Spleen (tissue), 7 donors: ENCODE measurements at regions not wholly inside any gene's neighbourhood (a gene's known extent, or its start where the extent isn't known, plus 50 kb on each side); places are given as distances from the start of the nearest gene placed in this dataset.

Experiments
- POLR2A ChIP-seq, 3 donors: fragments of 450-650 bp; IDR thresholded peaks; one replicate each; pipeline ENCODE4 v1.5.1; 2017; ENCODE audit warnings: antibody characterized with exemption in 3 of 3, mild to moderate bottlenecking in 1 of 3
- POLR2AphosphoS5 ChIP-seq, 3 donors: sonication (generic); formaldehyde crosslinking; IDR thresholded peaks; one replicate each; pipeline ENCODE4 v1.5.1; 2017; ENCODE audit warnings: antibody characterized with exemption in 3 of 3
- TF ChIP-seq, protein P1 (sequence below), 11 experiments: fragments of 200-600 bp in 7 of 11; fragments of 450-650 bp in 4 of 11; sonication (generic) in 4 of 11; IDR thresholded peaks in 8 of 11; conservative IDR thresholded peaks in 3 of 11; 1 replicate in 7 of 11; 2 replicates in 4 of 11; pipeline versions ENCODE4 v1.4.0 to v1.8.0; 2016 to 2021; ENCODE audit warnings: antibody characterized with exemption in 11 of 11, inconsistent platforms in 4 of 11, mild to moderate bottlenecking in 1 of 11
- donor health status: DM: no; HTN: no; CAD: no; lungs with moderate emphysema.
- donor health status: DM: no; HTN: no; CAD: no.
- donor health status: DM: no; HTN: no; CAD: no.

DNA sequence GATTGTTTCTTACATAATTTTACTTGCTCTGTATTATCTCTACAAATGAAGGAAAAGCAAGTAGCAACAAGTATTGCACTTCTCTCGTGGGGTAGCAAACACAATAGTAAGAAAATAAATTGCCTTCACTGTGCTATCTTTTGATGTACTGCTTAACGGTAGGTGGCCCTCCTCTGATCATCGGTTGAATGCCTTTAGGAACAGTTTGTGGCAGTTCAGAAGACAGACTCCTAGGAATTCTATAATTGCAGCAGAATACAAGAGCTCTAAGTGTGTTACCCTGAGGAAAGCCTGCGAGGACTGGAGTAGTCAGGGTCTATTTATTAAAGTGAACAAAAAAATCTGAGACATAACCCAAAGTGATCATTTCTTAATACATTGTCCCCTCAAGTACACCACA lies 1135.9 kb downstream of the KCNT2 start:
- TF ChIP-seq, protein P1, sequence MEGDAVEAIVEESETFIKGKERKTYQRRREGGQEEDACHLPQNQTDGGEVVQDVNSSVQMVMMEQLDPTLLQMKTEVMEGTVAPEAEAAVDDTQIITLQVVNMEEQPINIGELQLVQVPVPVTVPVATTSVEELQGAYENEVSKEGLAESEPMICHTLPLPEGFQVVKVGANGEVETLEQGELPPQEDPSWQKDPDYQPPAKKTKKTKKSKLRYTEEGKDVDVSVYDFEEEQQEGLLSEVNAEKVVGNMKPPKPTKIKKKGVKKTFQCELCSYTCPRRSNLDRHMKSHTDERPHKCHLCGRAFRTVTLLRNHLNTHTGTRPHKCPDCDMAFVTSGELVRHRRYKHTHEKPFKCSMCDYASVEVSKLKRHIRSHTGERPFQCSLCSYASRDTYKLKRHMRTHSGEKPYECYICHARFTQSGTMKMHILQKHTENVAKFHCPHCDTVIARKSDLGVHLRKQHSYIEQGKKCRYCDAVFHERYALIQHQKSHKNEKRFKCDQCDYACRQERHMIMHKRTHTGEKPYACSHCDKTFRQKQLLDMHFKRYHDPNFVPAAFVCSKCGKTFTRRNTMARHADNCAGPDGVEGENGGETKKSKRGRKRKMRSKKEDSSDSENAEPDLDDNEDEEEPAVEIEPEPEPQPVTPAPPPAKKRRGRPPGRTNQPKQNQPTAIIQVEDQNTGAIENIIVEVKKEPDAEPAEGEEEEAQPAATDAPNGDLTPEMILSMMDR (IDR thresholded peaks at IDR 0.05 in 8 of 11, conservative IDR thresholded peaks at IDR 0.05 in 3 of 11): no peak
- no peak for TF ChIP-seq POLR2A (IDR thresholded peaks at IDR 0.05)
- TF ChIP-seq POLR2AphosphoS5 (IDR thresholded peaks at IDR 0.05): no peak
